ENCODE measurements at regions not wholly inside any gene's neighbourhood (a gene's known extent, or its start where the extent isn't known, plus 50 kb on each side); places are given as distances from the start of the nearest gene placed in this dataset.

DNA sequence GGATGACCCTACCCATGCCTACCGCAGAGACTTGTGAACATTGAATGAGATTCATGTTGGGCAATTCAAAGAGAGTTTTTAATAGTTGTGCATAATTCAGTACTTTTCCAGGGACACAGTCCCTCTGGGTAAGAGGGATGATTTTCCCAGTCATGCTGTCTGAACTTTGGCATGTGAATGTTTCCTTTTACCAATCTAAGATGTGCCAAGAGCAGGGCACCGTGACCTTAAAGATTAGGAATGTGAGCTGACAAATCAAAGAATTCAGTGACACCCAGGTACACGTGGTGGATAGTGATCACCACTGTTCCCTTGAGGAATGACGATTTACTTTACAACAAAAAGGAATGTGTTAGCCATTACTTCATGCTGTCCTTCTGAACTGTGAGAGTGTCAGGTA lies 515.6 kb downstream of the PPARGC1A start:
- Histone ChIP-seq H3K27me3 (ENCODE audit: control insufficient read depth, insufficient read depth, low read length) (no peaks in the 10 kb centered on the region), H3K9me3 (ENCODE audit: control insufficient read depth, insufficient read depth, low read length) (no peaks in the 10 kb centered on the region), H3K4me3 (ENCODE audit: low read length) (no peak overlapping the region), H3K27ac (ENCODE audit: low read length) (no peak overlapping the region), H3K36me3 (ENCODE audit: control insufficient read depth, insufficient read depth, low read length) (no peaks in the 10 kb centered on the region), H3K4me1 (ENCODE audit: control insufficient read depth, insufficient read depth, low read length) (0 out of 2 replicates have a peak, but pooled peaks cover 2% of the 10 kb centered on the region)
- DNase-seq (ENCODE audit: low read depth, low spot score) = no peak
- WGBS (ENCODE audit: insufficient coverage, insufficient read length) = no CpG with 5 or more reads among the region's 4 CpGs

DNA sequence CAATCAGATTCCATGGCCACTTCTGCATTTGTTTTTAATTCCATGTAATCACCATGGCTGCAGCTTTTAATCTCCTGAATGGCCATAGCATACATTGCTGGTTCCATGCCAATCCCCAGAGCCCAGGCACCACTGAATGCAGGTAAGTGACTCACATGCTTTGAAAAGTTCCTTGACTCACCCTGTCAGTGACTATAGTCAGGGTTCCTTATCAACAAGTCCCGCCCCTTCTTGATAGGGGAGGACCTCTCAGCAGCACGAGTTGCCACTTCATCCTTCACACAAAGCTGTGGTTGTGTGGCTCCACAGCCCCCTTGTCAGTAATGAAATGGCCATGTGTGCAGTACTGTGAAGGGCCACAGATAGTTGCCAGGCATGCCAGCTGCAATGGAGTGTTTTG lies 516.6 kb downstream of the PPARGC1A start:
- H3K9me3 ChIP-seq (ENCODE audit: control insufficient read depth, insufficient read depth, low read length) = no peaks in the 10 kb centered on the region
- no peak for DNase-seq (ENCODE audit: low read depth, low spot score)
- no peaks in the 10 kb centered on the region for H3K36me3 ChIP-seq (ENCODE audit: control insufficient read depth, insufficient read depth, low read length)
- H3K4me3 ChIP-seq (ENCODE audit: low read length) = no peak overlapping the region
- H3K27me3 ChIP-seq (ENCODE audit: control insufficient read depth, insufficient read depth, low read length) = no peaks in the 10 kb centered on the region
- no CpG with 5 or more reads among the region's 2 CpGs for WGBS (ENCODE audit: insufficient coverage, insufficient read length)
- H3K27ac ChIP-seq (ENCODE audit: low read length) = no peak overlapping the region
- H3K4me1 ChIP-seq (ENCODE audit: control insufficient read depth, insufficient read depth, low read length) = 0 out of 2 replicates have a peak, but pooled peaks cover 2% of the 10 kb centered on the region

DNA sequence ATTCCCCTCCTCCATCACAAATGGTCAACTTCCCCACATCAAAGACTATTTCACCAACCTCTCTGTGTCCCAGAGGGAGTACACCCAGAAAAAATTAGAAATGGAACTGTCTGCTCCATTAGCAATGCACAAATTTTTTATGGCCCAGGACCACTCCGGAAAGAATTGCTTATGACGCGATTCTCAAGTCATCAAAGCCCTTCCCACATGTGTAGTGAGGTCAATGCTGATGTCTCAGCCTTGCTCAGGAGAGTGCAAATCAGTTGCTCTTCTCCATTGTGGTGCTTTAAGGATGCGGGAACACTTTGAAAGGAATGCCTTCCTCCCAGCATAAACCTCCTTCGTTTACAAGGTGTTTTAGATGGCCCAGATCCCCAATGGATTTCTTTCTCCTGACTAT lies 518.3 kb downstream of the PPARGC1A start:
- DNase-seq (ENCODE audit: low read depth, low spot score) = no peak
- Histone ChIP-seq H3K9me3 (ENCODE audit: control insufficient read depth, insufficient read depth, low read length) (no peaks in the 10 kb centered on the region), H3K27me3 (ENCODE audit: control insufficient read depth, insufficient read depth, low read length) (no peaks in the 10 kb centered on the region), H3K4me1 (ENCODE audit: control insufficient read depth, insufficient read depth, low read length) (0 out of 2 replicates have a peak, but pooled peaks cover 2% of the 10 kb centered on the region), H3K4me3 (ENCODE audit: low read length) (no peak overlapping the region), H3K36me3 (ENCODE audit: control insufficient read depth, insufficient read depth, low read length) (no peaks in the 10 kb centered on the region), H3K27ac (ENCODE audit: low read length) (no peak overlapping the region)
- no CpG with 5 or more reads among the region's 5 CpGs for WGBS (ENCODE audit: insufficient coverage, insufficient read length)

DNA sequence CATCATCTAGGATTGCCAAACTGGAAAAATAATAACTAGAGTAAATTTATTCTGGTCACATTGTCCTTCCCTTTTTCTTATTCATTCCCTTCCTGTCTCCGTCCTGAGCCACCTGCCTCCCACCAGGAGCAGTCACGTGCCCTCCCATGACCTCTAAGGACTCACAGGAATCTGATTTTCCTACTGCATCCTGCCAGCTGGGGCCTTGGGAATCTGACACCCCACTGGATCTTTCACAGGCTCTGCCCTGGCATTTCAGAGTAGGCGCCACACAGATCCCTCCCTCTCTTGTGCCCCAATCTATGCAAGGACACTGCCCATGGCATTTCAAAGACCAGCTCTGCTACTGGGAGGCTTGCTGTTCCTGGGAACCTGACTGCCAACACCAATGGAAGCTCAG lies 520.5 kb downstream of the PPARGC1A start:
- Histone ChIP-seq H3K36me3 (ENCODE audit: control insufficient read depth, insufficient read depth, low read length) (no peaks in the 10 kb centered on the region), H3K27me3 (ENCODE audit: control insufficient read depth, insufficient read depth, low read length) (no peaks in the 10 kb centered on the region), H3K27ac (ENCODE audit: low read length) (no peak overlapping the region), H3K9me3 (ENCODE audit: control insufficient read depth, insufficient read depth, low read length) (no peaks in the 10 kb centered on the region), H3K4me1 (ENCODE audit: control insufficient read depth, insufficient read depth, low read length) (0 out of 2 replicates have a peak, but pooled peaks cover 2% of the 10 kb centered on the region), H3K4me3 (ENCODE audit: low read length) (no peak overlapping the region)
- no peak for DNase-seq (ENCODE audit: low read depth, low spot score)
- WGBS (ENCODE audit: insufficient coverage, insufficient read length) = no CpG with 5 or more reads among the region's 3 CpGs

DNA sequence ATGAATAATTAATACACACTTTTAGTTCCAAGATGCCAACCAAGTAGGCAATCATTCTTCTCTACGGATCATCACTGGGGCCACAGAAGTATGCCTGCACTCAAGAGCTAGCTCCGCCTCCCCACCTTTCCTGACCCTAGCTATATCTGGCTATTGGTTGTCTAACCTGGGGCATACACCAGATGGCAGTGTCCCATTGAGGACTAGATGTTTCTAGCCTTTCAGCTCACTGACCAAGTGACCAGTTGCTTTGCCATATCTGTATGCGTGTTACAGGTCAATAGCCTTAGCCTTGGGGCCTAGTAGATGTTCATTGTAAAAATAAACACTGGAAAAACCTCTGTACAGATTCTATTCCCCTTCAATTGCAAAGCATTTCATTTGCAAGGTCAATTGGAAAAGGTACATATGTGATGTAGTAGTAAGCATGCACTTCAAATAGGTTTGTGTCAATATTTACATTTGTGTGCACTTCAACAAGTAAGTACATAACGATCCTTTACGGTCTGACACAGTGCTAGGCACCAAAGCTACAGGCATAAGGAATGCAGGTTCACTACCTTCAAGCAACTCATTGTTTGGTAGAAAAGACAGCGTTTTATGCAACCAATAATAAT lies 521.7 kb downstream of the PPARGC1A start:
- Histone ChIP-seq H3K4me3 (ENCODE audit: low read length) (no peak overlapping the region), H3K27ac (ENCODE audit: low read length) (no peak overlapping the region), H3K9me3 (ENCODE audit: control insufficient read depth, insufficient read depth, low read length) (no peaks in the 10 kb centered on the region), H3K4me1 (ENCODE audit: control insufficient read depth, insufficient read depth, low read length) (0 out of 2 replicates have a peak, but pooled peaks cover 2% of the 10 kb centered on the region), H3K36me3 (ENCODE audit: control insufficient read depth, insufficient read depth, low read length) (no peaks in the 10 kb centered on the region), H3K27me3 (ENCODE audit: control insufficient read depth, insufficient read depth, low read length) (no peaks in the 10 kb centered on the region)
- peak; percentile 50 for DNase-seq (ENCODE audit: low read depth, low spot score)
- no CpG with 5 or more reads among the region's 6 CpGs for WGBS (ENCODE audit: insufficient coverage, insufficient read length)

DNA sequence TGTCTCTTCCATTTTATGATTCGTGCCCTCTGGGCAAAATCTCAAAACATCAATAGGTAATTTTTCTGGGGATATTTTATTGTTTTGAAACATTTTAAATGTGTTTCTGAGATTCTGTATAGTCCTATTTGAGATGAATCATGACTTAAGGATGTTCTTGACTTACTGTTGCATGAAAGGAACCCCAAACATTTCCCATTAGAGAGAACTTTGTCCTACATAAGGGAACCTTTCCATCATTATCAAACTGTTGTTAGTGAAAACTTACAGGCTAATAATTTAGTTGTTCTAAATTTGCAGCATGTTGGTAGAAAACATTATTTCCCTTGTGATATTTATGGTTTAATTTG lies 523.3 kb downstream of the PPARGC1A start:
- no peaks in the 10 kb centered on the region for H3K27me3 ChIP-seq (ENCODE audit: control insufficient read depth, insufficient read depth, low read length)
- no peaks in the 10 kb centered on the region for H3K9me3 ChIP-seq (ENCODE audit: control insufficient read depth, insufficient read depth, low read length)
- H3K36me3 ChIP-seq (ENCODE audit: control insufficient read depth, insufficient read depth, low read length) = no peaks in the 10 kb centered on the region
- no peak overlapping the region for H3K27ac ChIP-seq (ENCODE audit: low read length)
- no peak overlapping the region for H3K4me3 ChIP-seq (ENCODE audit: low read length)
- WGBS (ENCODE audit: insufficient coverage, insufficient read length) = no CpG with 5 or more reads among the region's 1 CpG
- no peak for DNase-seq (ENCODE audit: low read depth, low spot score)
- H3K4me1 ChIP-seq (ENCODE audit: control insufficient read depth, insufficient read depth, low read length) = 0 out of 2 replicates have a peak, but pooled peaks cover 2% of the 10 kb centered on the region

DNA sequence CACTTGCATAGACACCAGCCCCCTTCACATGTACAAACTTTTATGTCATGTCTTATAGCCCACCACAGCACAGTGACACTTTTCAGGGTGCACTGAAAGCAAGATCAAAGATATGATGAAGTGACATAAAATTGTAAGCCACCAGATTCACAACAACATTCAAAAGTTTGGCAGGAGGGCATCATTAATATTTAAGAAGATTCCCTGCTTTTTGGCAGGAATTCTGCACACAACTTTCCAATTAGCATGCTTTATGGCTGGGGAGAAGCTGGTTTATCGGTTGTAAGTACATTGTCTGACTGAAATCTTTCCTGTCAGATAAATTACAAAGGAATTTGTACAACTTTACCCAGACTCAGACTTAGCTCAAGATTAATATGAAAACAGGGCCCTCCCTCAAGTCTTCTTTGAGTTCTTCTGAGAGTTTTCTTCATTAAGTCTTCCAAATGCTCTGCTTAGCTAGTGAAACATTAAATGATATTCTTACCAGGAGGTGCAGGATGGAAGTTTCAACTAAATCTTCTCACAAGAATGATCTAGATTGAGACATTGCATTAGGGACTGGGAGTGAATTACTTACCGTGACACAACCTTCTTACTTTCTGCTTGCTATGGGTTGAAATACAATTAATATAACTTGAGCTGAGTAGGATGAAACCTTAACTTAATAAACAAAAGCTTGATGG lies 523.8 kb downstream of the PPARGC1A start:
- Histone ChIP-seq H3K36me3 (ENCODE audit: control insufficient read depth, insufficient read depth, low read length) (no peaks in the 10 kb centered on the region), H3K9me3 (ENCODE audit: control insufficient read depth, insufficient read depth, low read length) (no peaks in the 10 kb centered on the region), H3K27ac (ENCODE audit: low read length) (no peak overlapping the region), H3K4me3 (ENCODE audit: low read length) (no peak overlapping the region), H3K27me3 (ENCODE audit: control insufficient read depth, insufficient read depth, low read length) (no peaks in the 10 kb centered on the region), H3K4me1 (ENCODE audit: control insufficient read depth, insufficient read depth, low read length) (0 out of 2 replicates have a peak, but pooled peaks cover 2% of the 10 kb centered on the region)
- WGBS (ENCODE audit: insufficient coverage, insufficient read length) = no CpG with 5 or more reads among the region's 2 CpGs
- DNase-seq (ENCODE audit: low read depth, low spot score) = no peak

DNA sequence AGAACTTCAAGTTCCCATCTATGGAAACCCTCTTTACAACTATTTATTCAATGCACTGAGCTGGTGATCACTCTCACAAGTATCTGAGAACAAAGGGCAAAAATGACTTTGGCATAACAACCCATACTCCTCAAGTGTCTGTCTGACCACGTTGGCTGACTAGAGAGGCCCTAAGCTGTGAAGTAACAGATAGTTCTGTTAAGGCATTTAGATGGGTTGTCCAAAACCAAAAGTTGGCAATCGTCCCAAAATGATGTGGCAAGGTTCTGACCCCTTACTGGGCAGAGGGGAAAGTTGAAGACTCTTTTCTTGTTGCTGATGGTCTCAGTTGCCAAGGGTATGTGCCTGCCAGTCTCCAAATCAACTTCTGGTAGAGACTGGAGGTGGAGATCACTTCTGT lies 524.8 kb downstream of the PPARGC1A start:
- Histone ChIP-seq H3K36me3 (ENCODE audit: control insufficient read depth, insufficient read depth, low read length) (no peaks in the 10 kb centered on the region), H3K27me3 (ENCODE audit: control insufficient read depth, insufficient read depth, low read length) (no peaks in the 10 kb centered on the region), H3K9me3 (ENCODE audit: control insufficient read depth, insufficient read depth, low read length) (no peaks in the 10 kb centered on the region), H3K4me1 (ENCODE audit: control insufficient read depth, insufficient read depth, low read length) (0 out of 2 replicates have a peak, but pooled peaks cover 2% of the 10 kb centered on the region), H3K4me3 (ENCODE audit: low read length) (no peak overlapping the region), H3K27ac (ENCODE audit: low read length) (no peak overlapping the region)
- no peak for DNase-seq (ENCODE audit: low read depth, low spot score)
- no CpG with 5 or more reads among the region's 2 CpGs for WGBS (ENCODE audit: insufficient coverage, insufficient read length)

DNA sequence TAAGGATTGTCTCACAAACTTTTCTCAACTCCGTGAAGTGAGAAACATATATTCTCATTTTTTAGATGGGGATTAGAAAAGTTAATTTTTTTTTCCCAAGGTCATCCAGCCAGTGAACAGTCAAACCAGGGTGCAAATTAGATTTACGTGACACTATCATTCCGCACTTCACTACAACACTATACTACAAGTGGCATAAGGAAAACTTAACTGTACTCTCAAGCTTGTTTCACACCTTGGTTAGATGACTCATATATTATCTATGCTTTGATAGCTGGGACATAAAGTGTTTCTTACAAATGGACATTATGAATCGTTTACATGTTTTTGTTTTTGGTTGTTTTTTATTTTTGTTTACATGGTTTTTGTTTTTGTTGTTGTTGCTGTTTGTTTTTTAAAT lies 525.7 kb downstream of the PPARGC1A start:
- no peaks in the 10 kb centered on the region for H3K36me3 ChIP-seq (ENCODE audit: control insufficient read depth, insufficient read depth, low read length)
- no peaks in the 10 kb centered on the region for H3K4me1 ChIP-seq (ENCODE audit: control insufficient read depth, insufficient read depth, low read length)
- H3K27me3 ChIP-seq (ENCODE audit: control insufficient read depth, insufficient read depth, low read length) = no peaks in the 10 kb centered on the region
- no peak overlapping the region for H3K27ac ChIP-seq (ENCODE audit: low read length)
- no peak overlapping the region for H3K4me3 ChIP-seq (ENCODE audit: low read length)
- 100% methylated on average over 1 of the region's 4 CpGs for WGBS (ENCODE audit: insufficient coverage, insufficient read length)
- DNase-seq (ENCODE audit: low read depth, low spot score) = no peak
- H3K9me3 ChIP-seq (ENCODE audit: control insufficient read depth, insufficient read depth, low read length) = no peaks in the 10 kb centered on the region

DNA sequence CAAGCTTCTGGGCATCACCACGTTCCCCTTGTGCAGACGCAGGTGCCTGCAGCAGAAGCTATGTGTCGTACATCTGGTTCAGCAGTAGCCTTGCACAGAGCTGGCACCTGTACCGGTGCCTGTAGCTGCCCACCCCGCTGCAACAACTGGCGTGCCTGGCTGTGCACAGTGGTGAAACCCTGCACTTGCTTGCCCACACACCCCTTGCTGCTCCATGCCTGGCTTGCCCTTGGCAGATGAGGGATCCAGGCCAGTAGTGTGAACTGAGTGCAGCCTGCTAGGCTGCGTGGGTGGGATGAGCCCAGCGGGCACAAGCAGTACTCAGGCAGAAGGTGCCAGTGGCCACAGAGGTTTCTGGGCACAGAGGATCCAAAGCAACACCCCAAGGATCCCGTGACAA lies 528.4 kb downstream of the PPARGC1A start:
- Histone ChIP-seq H3K27me3 (ENCODE audit: control insufficient read depth, insufficient read depth, low read length) (no peaks in the 10 kb centered on the region), H3K27ac (ENCODE audit: low read length) (no peak overlapping the region), H3K9me3 (ENCODE audit: control insufficient read depth, insufficient read depth, low read length) (no peaks in the 10 kb centered on the region), H3K4me1 (ENCODE audit: control insufficient read depth, insufficient read depth, low read length) (no peaks in the 10 kb centered on the region), H3K36me3 (ENCODE audit: control insufficient read depth, insufficient read depth, low read length) (no peaks in the 10 kb centered on the region), H3K4me3 (ENCODE audit: low read length) (no peak overlapping the region)
- no peak for DNase-seq (ENCODE audit: low read depth, low spot score)
- no CpG with 5 or more reads among the region's 9 CpGs for WGBS (ENCODE audit: insufficient coverage, insufficient read length)

DNA sequence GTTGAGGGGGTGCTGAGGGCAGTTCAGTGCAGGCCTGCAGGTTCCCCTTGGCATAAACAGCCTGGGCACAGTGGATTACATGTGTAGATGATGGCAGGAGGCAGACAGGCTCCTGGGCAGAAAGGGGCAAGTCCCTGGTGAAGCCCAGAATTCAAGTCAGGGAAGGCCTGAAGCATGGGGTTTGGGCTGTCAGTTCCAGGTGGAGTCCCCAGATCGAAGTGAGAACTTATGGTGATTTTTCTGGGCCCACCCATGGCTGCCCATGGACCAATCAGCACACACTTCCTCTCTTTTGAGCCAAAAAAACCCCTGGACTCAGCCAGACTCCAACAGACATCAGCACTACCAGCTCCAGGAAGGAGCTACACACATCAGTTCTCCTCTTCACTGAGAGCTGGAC lies 529.1 kb downstream of the PPARGC1A start:
- DNase-seq (ENCODE audit: low read depth, low spot score) = no peak
- no CpG with 5 or more reads among the region's 1 CpG for WGBS (ENCODE audit: insufficient coverage, insufficient read length)
- Histone ChIP-seq H3K9me3 (ENCODE audit: control insufficient read depth, insufficient read depth, low read length) (no peaks in the 10 kb centered on the region), H3K36me3 (ENCODE audit: control insufficient read depth, insufficient read depth, low read length) (no peaks in the 10 kb centered on the region), H3K27ac (ENCODE audit: low read length) (no peak overlapping the region), H3K4me3 (ENCODE audit: low read length) (no peak overlapping the region), H3K4me1 (ENCODE audit: control insufficient read depth, insufficient read depth, low read length) (no peaks in the 10 kb centered on the region), H3K27me3 (ENCODE audit: control insufficient read depth, insufficient read depth, low read length) (no peaks in the 10 kb centered on the region)

All from iPS DF 6.9 (cell line).